H1 (cell line): ENCODE measurements at regions not wholly inside any gene's neighbourhood (a gene's known extent, or its start where the extent isn't known, plus 50 kb on each side); places are given as distances from the start of the nearest gene placed in this dataset.

Experiments
- RBBP5 ChIP-seq: IDR thresholded peaks from 2 replicates; pipeline ENCODE4 v1.7.1; 2012; ENCODE audit warnings: low read depth, mild to moderate bottlenecking, inconsistent platforms, low read length, moderate library complexity, borderline replicate concordance
- SRF ChIP-seq: IDR thresholded peaks from 2 replicates; pipeline ENCODE4 v1.6.1; 2011; ENCODE audit warnings: mild to moderate bottlenecking, low read depth, low read length, moderate library complexity
- TAF7 ChIP-seq: optimal IDR thresholded peaks from 2 replicates; pipeline ENCODE3; 2011; ENCODE audit warnings: low read depth, mild to moderate bottlenecking, inconsistent platforms, low read length, moderate library complexity, borderline replicate concordance
- TF ChIP-seq, protein P1 (sequence below), 3 experiments: IDR thresholded peaks; 1 replicate in 2 of 3; 2 replicates in 1 of 3; pipeline versions ENCODE4 v1.5.1 to v1.6.1; 2011; ENCODE audit warnings: low read length in 3 of 3, mild to moderate bottlenecking in 3 of 3, inconsistent platforms in 2 of 3, low read depth in 1 of 3, moderate library complexity in 1 of 3; ENCODE audit not compliant: insufficient read depth in 1 of 3; ENCODE audit errors: control extremely low read depth in 1 of 3

DNA sequence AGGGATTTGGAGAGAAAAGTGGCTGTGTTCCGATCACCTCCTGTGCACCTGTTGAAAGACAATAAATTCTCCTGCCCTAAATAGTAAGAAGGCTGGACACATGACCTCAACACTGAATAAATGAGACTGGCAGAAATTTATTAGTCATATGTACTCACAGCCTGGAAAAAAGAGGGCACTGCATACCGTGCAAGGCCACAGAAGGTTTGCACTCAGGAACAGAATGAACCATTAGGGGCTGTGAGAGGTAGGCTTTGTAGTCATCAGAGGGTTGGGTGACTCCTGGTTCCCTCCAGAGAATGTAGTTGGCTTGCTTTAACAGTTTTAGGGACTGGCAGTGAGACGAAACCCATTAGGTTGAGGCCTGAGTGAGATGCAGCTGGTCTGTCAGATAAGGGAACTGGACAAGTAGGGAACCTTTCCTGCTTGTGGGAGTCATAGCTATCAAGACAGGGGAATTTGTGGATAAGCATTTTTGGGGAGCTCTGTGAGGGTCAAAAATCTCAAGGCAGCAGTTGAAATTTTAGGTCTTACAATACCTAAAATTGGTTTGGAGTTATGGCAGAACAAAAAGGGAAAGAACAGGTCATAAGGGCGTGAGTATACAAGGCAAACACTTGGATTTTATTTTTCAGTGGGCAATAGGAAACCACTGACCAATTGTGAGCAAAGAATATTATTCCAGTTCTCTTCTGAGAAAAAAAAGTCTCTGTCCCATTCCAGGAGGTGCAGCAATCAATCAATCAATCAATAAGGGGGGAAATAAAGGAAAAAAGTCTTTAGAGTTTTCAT lies 67.9 kb upstream of the BTN3A2 start (continued):
- TF ChIP-seq, protein P1, sequence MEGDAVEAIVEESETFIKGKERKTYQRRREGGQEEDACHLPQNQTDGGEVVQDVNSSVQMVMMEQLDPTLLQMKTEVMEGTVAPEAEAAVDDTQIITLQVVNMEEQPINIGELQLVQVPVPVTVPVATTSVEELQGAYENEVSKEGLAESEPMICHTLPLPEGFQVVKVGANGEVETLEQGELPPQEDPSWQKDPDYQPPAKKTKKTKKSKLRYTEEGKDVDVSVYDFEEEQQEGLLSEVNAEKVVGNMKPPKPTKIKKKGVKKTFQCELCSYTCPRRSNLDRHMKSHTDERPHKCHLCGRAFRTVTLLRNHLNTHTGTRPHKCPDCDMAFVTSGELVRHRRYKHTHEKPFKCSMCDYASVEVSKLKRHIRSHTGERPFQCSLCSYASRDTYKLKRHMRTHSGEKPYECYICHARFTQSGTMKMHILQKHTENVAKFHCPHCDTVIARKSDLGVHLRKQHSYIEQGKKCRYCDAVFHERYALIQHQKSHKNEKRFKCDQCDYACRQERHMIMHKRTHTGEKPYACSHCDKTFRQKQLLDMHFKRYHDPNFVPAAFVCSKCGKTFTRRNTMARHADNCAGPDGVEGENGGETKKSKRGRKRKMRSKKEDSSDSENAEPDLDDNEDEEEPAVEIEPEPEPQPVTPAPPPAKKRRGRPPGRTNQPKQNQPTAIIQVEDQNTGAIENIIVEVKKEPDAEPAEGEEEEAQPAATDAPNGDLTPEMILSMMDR (IDR thresholded peaks at IDR 0.05; ENCODE audit: control extremely low read depth in 1 of 3, insufficient read depth in 1 of 3, low read depth in 1 of 3, low read length in 3 of 3), result no peak
- TF ChIP-seq RBBP5 (no peak), SRF (no peak), TAF7 (no peak)
